ENCODE measurements at regions not wholly inside any gene's neighbourhood (a gene's known extent, or its start where the extent isn't known, plus 50 kb on each side); places are given as distances from the start of the nearest gene placed in this dataset.

- no peak for DNase-seq (ENCODE audit: low read depth)
- no peak overlapping the region for H3K4me3 ChIP-seq (ENCODE audit: low read depth, low read length)
- no peak for TF ChIP-seq CTCF (IDR thresholded peaks at IDR 0.05; ENCODE audit: insufficient read depth, low read depth, low read length, missing control alignments)
Measured at GRCh38 chr2:18927525-18928232, 338.3 kb upstream of the NT5C1B start.

- no peak for DNase-seq (ENCODE audit: low read depth)
- TF ChIP-seq CTCF (IDR thresholded peaks at IDR 0.05; ENCODE audit: insufficient read depth, low read depth, low read length, missing control alignments), result no peak
- no peak overlapping the region for H3K4me3 ChIP-seq (ENCODE audit: low read depth, low read length)
Measured at GRCh38 chr2:18926631-18927524, 337.5 kb upstream of the NT5C1B start.

- no peak for DNase-seq (ENCODE audit: low read depth)
- no peak overlapping the region for H3K4me3 ChIP-seq (ENCODE audit: low read depth, low read length)
- no peak for TF ChIP-seq CTCF (IDR thresholded peaks at IDR 0.05; ENCODE audit: insufficient read depth, low read depth, low read length, missing control alignments)
Measured at GRCh38 chr2:18925296-18925695, 335.9 kb upstream of the NT5C1B start.

GRCh38 chr2:18924886-18925285 lies 335.5 kb upstream of the NT5C1B start:
- no peak for DNase-seq (ENCODE audit: low read depth)
- H3K4me3 ChIP-seq (ENCODE audit: low read depth, low read length), result no peak overlapping the region
- no peak for TF ChIP-seq CTCF (IDR thresholded peaks at IDR 0.05; ENCODE audit: insufficient read depth, low read depth, low read length, missing control alignments)

- H3K4me3 ChIP-seq (ENCODE audit: low read depth, low read length), result no peak overlapping the region
- no peak for DNase-seq (ENCODE audit: low read depth)
- TF ChIP-seq CTCF (IDR thresholded peaks at IDR 0.05; ENCODE audit: insufficient read depth, low read depth, low read length, missing control alignments), result no peak
Measured at GRCh38 chr2:18924386-18924785, 335.0 kb upstream of the NT5C1B start.

GRCh38 chr2:18922276-18922675 lies 332.9 kb upstream of the NT5C1B start:
- H3K4me3 ChIP-seq (ENCODE audit: low read depth, low read length), result no peak overlapping the region
- DNase-seq (ENCODE audit: low read depth), result no peak
- no peak for TF ChIP-seq CTCF (IDR thresholded peaks at IDR 0.05; ENCODE audit: insufficient read depth, low read depth, low read length, missing control alignments)
